ENCODE measurements at regions not wholly inside any gene's neighbourhood (a gene's known extent, or its start where the extent isn't known, plus 50 kb on each side); places are given as distances from the start of the nearest gene placed in this dataset.

- TF ChIP-seq CTCF (IDR thresholded peaks at IDR 0.05; ENCODE audit: extremely low read depth, low read depth, low read length): no peak
- no peaks in the 10 kb centered on the region for H4K20me1 ChIP-seq (ENCODE audit: insufficient read depth, low read length)
- no peak for DNase-seq (ENCODE audit: insufficient read length, low spot score, missing footprints)
- H3K4me2 ChIP-seq (ENCODE audit: insufficient read depth, low read length): no peak overlapping the region
- H3K27ac ChIP-seq (ENCODE audit: low read depth, low read length): no peak overlapping the region
- H3K27me3 ChIP-seq (ENCODE audit: insufficient read depth, low read length): no peaks in the 10 kb centered on the region
- H3K4me1 ChIP-seq (ENCODE audit: insufficient read depth, low read length): peaks cover 8% of the 10 kb centered on the region
- H3K36me3 ChIP-seq (ENCODE audit: insufficient read depth, low read length): no peaks in the 10 kb centered on the region
- no peaks in the 10 kb centered on the region for H3K9me3 ChIP-seq (ENCODE audit: low read depth, low read length)
- no peak overlapping the region for H3K4me3 ChIP-seq (ENCODE audit: insufficient read depth, low read length)
- H3K79me2 ChIP-seq (ENCODE audit: insufficient read depth, low read length): no peaks in the 10 kb centered on the region
- no peak overlapping the region for H2AFZ ChIP-seq (ENCODE audit: low read length)
These were observed 1481.9 kb downstream of the PCDH9 start for GRCh38 chr13:65748227-65748626.

DNA sequence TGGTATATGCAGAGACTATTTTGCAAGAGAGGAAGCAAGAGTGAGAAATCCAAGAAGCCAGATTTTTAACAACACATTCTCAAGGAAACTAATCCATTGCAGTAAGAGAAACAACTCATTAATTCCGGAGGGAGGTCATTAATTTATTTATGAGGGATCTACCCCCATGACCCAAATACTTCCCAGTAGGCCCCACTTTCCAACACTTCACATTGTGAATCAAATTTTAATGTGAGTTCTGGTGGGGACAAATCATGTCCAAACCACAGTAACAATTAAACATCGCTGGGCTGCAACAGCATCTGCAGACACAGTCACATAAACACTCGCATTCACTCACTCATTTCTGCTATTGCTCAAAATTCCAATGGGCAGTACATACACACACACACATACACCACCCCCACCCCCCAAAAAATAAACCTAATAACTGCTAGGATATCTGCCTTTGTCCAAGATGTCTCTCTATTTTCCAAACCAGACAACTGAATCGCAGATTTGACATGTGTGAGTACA, 1483.7 kb downstream of the PCDH9 start:
- Histone ChIP-seq H3K4me2 (ENCODE audit: insufficient read depth, low read length) (no peak overlapping the region), H3K36me3 (ENCODE audit: insufficient read depth, low read length) (no peaks in the 10 kb centered on the region), H3K27me3 (ENCODE audit: insufficient read depth, low read length) (no peaks in the 10 kb centered on the region), H3K4me3 (ENCODE audit: insufficient read depth, low read length) (no peak overlapping the region), H2AFZ (ENCODE audit: low read length) (no peak overlapping the region), H3K4me1 (ENCODE audit: insufficient read depth, low read length) (peaks cover 8% of the 10 kb centered on the region), H4K20me1 (ENCODE audit: insufficient read depth, low read length) (no peaks in the 10 kb centered on the region), H3K79me2 (ENCODE audit: insufficient read depth, low read length) (no peaks in the 10 kb centered on the region), H3K9me3 (ENCODE audit: low read depth, low read length) (no peaks in the 10 kb centered on the region), H3K27ac (ENCODE audit: low read depth, low read length) (no peak overlapping the region)
- no peak for TF ChIP-seq CTCF (IDR thresholded peaks at IDR 0.05; ENCODE audit: extremely low read depth, low read depth, low read length)
- DNase-seq (ENCODE audit: insufficient read length, low spot score, missing footprints): peak; percentile 9

GRCh38 chr13:65744836-65745235, 1485.3 kb downstream of the PCDH9 start:
- Histone ChIP-seq H2AFZ (ENCODE audit: low read length) (no peak overlapping the region), H3K36me3 (ENCODE audit: insufficient read depth, low read length) (no peaks in the 10 kb centered on the region), H3K27me3 (ENCODE audit: insufficient read depth, low read length) (no peaks in the 10 kb centered on the region), H3K4me2 (ENCODE audit: insufficient read depth, low read length) (no peak overlapping the region), H3K4me1 (ENCODE audit: insufficient read depth, low read length) (peaks cover 8% of the 10 kb centered on the region), H3K27ac (ENCODE audit: low read depth, low read length) (no peak overlapping the region), H4K20me1 (ENCODE audit: insufficient read depth, low read length) (no peaks in the 10 kb centered on the region), H3K79me2 (ENCODE audit: insufficient read depth, low read length) (no peaks in the 10 kb centered on the region), H3K4me3 (ENCODE audit: insufficient read depth, low read length) (no peak overlapping the region), H3K9me3 (ENCODE audit: low read depth, low read length) (no peaks in the 10 kb centered on the region)
- DNase-seq (ENCODE audit: insufficient read length, low spot score, missing footprints): peak; percentile 60
- TF ChIP-seq CTCF (IDR thresholded peaks at IDR 0.05; ENCODE audit: extremely low read depth, low read depth, low read length): no peak

- no peak for DNase-seq (ENCODE audit: insufficient read length, low spot score, missing footprints)
- no peak overlapping the region for H3K27ac ChIP-seq (ENCODE audit: low read depth, low read length)
- H3K4me1 ChIP-seq (ENCODE audit: insufficient read depth, low read length): no peaks in the 10 kb centered on the region
- H3K4me2 ChIP-seq (ENCODE audit: insufficient read depth, low read length): no peak overlapping the region
- H3K27me3 ChIP-seq (ENCODE audit: insufficient read depth, low read length): no peaks in the 10 kb centered on the region
- H4K20me1 ChIP-seq (ENCODE audit: insufficient read depth, low read length): no peaks in the 10 kb centered on the region
- H2AFZ ChIP-seq (ENCODE audit: low read length): no peak overlapping the region
- H3K36me3 ChIP-seq (ENCODE audit: insufficient read depth, low read length): no peaks in the 10 kb centered on the region
- TF ChIP-seq CTCF (IDR thresholded peaks at IDR 0.05; ENCODE audit: extremely low read depth, low read depth, low read length): no peak
- H3K79me2 ChIP-seq (ENCODE audit: insufficient read depth, low read length): no peaks in the 10 kb centered on the region
- no peaks in the 10 kb centered on the region for H3K9me3 ChIP-seq (ENCODE audit: low read depth, low read length)
- no peak overlapping the region for H3K4me3 ChIP-seq (ENCODE audit: insufficient read depth, low read length)
These were observed 1497.0 kb downstream of the PCDH9 start for GRCh38 chr13:65733110-65733509.

All from osteoblast (primary cell).